K562 (cell line): ENCODE measurements at regions not wholly inside any gene's neighbourhood (a gene's known extent, or its start where the extent isn't known, plus 50 kb on each side); places are given as distances from the start of the nearest gene placed in this dataset.

Experiments
- ATAC-seq: fragments of 200-7000 bp; cut with Tn5 transposase; 3 replicates; pipeline ENCODE4 v1.9.1; 2020; ENCODE audit warnings: moderate library complexity
- BruUV-seq: library from RNA; stranded (reverse); fragments of 400-500 nt; replicated peaks from 2 replicates; lab custom pipeline; 2021; lab: Mats Ljungman, UMichigan
- CTCF ChIA-PET: fragments of 300-600 bp; formaldehyde crosslinking; extraction: SDS; loops from one replicate; lab custom pipeline; 2021; ENCODE audit warnings: low intra/inter-chr PET ratio; lab: Yijun Ruan, JAX
- POLR2A ChIA-PET: fragments of 300-600, 350-650 bp; sonication (Branson Sonifier 250); formaldehyde crosslinking; extraction: SDS; loops from one replicate; lab custom pipeline; 2021; ENCODE audit warnings: antibody characterized with exemption, inconsistent platforms; lab: Yijun Ruan, JAX
- DNase-seq, 4 experiments: peaks; one replicate each; pipeline versions ENCODE4 v3.0.0 to v3.0.0-alpha.2; 2011 to 2018; ENCODE audit warnings: low spot score in 3 of 4, mixed read lengths in 3 of 4; ENCODE audit errors: extremely low read depth in 1 of 4
- FAIRE-seq: peaks from 2 replicates; lab custom pipeline; 2011; peaks lifted over from hg19 to GRCh38; lab: Jason Lieb, UNC
- H2AFZ ChIP-seq: 2 replicates; pipeline ENCODE4 v1.6.0; 2011; ENCODE audit warnings: low read depth, low read length, control low read depth, inconsistent platforms
- H3K27ac ChIP-seq: fragments of 200-600 bp; 3 replicates; pipeline ENCODE4 v1.8.0; 2011; ENCODE audit warnings: low read depth, mild to moderate bottlenecking, control low read depth, inconsistent platforms, low read length, moderate library complexity, mixed read lengths; ENCODE audit errors: extremely low read depth
- H3K27me3 ChIP-seq, 2 experiments: fragments of 300-600 bp in 1 of 2; 2 replicates in 1 of 2; 3 replicates in 1 of 2; pipeline versions ENCODE4 v1.6.0 to v1.8.0; 2011; ENCODE audit warnings: inconsistent platforms in 2 of 2, low read length in 2 of 2, mild to moderate bottlenecking in 1 of 2, mixed read lengths in 1 of 2, moderate library complexity in 1 of 2; ENCODE audit not compliant: control insufficient read depth in 2 of 2, insufficient read depth in 2 of 2
- H3K36me3 ChIP-seq: fragments of 300-600 bp; 3 replicates; pipeline ENCODE4 v1.8.0; 2011; ENCODE audit warnings: mild to moderate bottlenecking, low read length, inconsistent platforms; ENCODE audit not compliant: control insufficient read depth, insufficient read depth
- H3K4me1 ChIP-seq, 2 experiments: fragments of 200-600 bp in 1 of 2; replicated peaks in 1 of 2; 2 replicates in 1 of 2; 3 replicates in 1 of 2; pipeline versions ENCODE4 v1.5.1 to v1.8.0; 2011; ENCODE audit warnings: inconsistent platforms in 2 of 2, low read length in 2 of 2, mild to moderate bottlenecking in 1 of 2, mixed read lengths in 1 of 2, moderate library complexity in 1 of 2; ENCODE audit not compliant: control insufficient read depth in 2 of 2, insufficient read depth in 2 of 2
- H3K4me2 ChIP-seq: 2 replicates; pipeline ENCODE4 v1.6.1; 2011; ENCODE audit warnings: low read length, control low read depth, inconsistent platforms, mixed read lengths; ENCODE audit not compliant: insufficient read depth
- H3K4me3 ChIP-seq: fragments of 200-600 bp; sonication (generic), shearing (Covaris generic); 2 replicates; pipeline ENCODE4 v1.5.1; 2016; ENCODE audit warnings: control low read depth, inconsistent platforms
- H3K79me2 ChIP-seq: fragments of 200-600 bp; 3 replicates; pipeline ENCODE4 v1.8.0; 2011; ENCODE audit warnings: low read length, inconsistent platforms; ENCODE audit not compliant: control insufficient read depth, insufficient read depth
- H3K9ac ChIP-seq, 2 experiments: 2 replicates each; pipeline versions ENCODE4 v1.6.0 to v1.6.1; 2011; ENCODE audit warnings: low read depth in 2 of 2, low read length in 2 of 2, control low read depth in 1 of 2, inconsistent platforms in 1 of 2, mild to moderate bottlenecking in 1 of 2, mixed read lengths in 1 of 2; ENCODE audit not compliant: insufficient read depth in 1 of 2
- H3K9me1 ChIP-seq: one replicate; pipeline ENCODE4 v1.6.0; 2011; ENCODE audit warnings: inconsistent platforms, mild to moderate bottlenecking, low read length, moderate library complexity; ENCODE audit not compliant: control insufficient read depth, insufficient read depth
- H3K9me3 ChIP-seq: replicated peaks from 2 replicates; pipeline ENCODE4 v1.5.1; 2011; ENCODE audit warnings: low read depth, low read length, inconsistent platforms; ENCODE audit not compliant: control insufficient read depth, insufficient read depth
- H4K20me1 ChIP-seq: replicated peaks from 2 replicates; pipeline ENCODE4 v1.6.1; 2011; ENCODE audit warnings: low read length, inconsistent platforms, mixed read lengths; ENCODE audit not compliant: control insufficient read depth, insufficient read depth
- HNRNPK ChIP-seq: fragments of 200-400 bp; formaldehyde crosslinking; IDR thresholded peaks from one replicate; pipeline ENCODE4 v1.6.1; 2018; ENCODE audit warnings: mild to moderate bottlenecking, low read depth, low read length; ENCODE audit not compliant: poor library complexity, severe bottlenecking
- MCM5 ChIP-seq: fragments of 450-650 bp; IDR thresholded peaks from 2 replicates; pipeline ENCODE4 v1.6.1; 2016; ENCODE audit warnings: low read depth
- MED1 ChIP-seq: sonication (generic); formaldehyde crosslinking; IDR thresholded peaks from 2 replicates; pipeline ENCODE4 v1.8.1; 2023; ENCODE audit warnings: missing genetic modification reagents, borderline replicate concordance
- PTRF ChIP-seq: fragments of 450-650 bp; IDR thresholded peaks from 2 replicates; pipeline ENCODE4 v1.6.1; 2016; ENCODE audit warnings: mild to moderate bottlenecking, missing genetic modification characterization, missing compliant biosample characterization
- PTTG1 ChIP-seq: fragments of 450-650 bp; IDR thresholded peaks from 2 replicates; pipeline ENCODE4 v1.6.1; 2016; ENCODE audit warnings: low read depth, mild to moderate bottlenecking, missing genetic modification characterization, missing compliant biosample characterization
- RBM34 ChIP-seq: fragments of 200-400 bp; formaldehyde crosslinking; IDR thresholded peaks from 2 replicates; pipeline ENCODE4 v1.6.1; 2018; ENCODE audit warnings: low read length, borderline replicate concordance; ENCODE audit not compliant: insufficient read depth
- TCFL5 ChIP-seq: fragments of 250-450 bp; sonication (Bioruptor Pico); conservative IDR thresholded peaks from 2 replicates; pipeline ENCODE4 v1.6.1; 2021; ENCODE audit warnings: mild to moderate bottlenecking, moderate library complexity, matching md5 sums
- ZNF140 ChIP-seq: fragments of 250-450 bp; sonication (Bioruptor Pico); IDR thresholded peaks from 2 replicates; pipeline ENCODE4 v1.8.0; 2021; ENCODE audit warnings: moderate library complexity, mild to moderate bottlenecking, inconsistent platforms
- WGBS: fragments of 100-300 bp; shearing (Covaris generic); methylation state at CpG from one replicate; pipeline ENCODE4 v1.1.6; 2016; ENCODE audit warnings: low coverage, mixed read lengths; ENCODE audit not compliant: insufficient coverage; ENCODE audit errors: missing lambda C conversion rate; 5-methylcytosine and 5-hydroxymethylcytosine counted together
- in situ Hi-C: fragments of 300-500 bp; cut with MboI; formaldehyde crosslinking; loops from 4 replicates; pipeline ENCODE4 v1.15.0; 2018; ENCODE audit warnings: inconsistent platforms, mixed read lengths
- intact Hi-C: fragments of 100-400 bp; cut with micrococcal nuclease; formaldehyde crosslinking; loops from 2 replicates; pipeline ENCODE4 v1.14.2; 2022
- TF ChIP-seq, protein P1 (sequence below): sonication (generic); formaldehyde crosslinking; IDR thresholded peaks from 2 replicates; pipeline ENCODE4 v1.8.0; 2023; ENCODE audit warnings: missing genetic modification reagents, mild to moderate bottlenecking, borderline replicate concordance
- TF ChIP-seq, protein P2 (sequence below): fragments of 450-650 bp; formaldehyde crosslinking; IDR thresholded peaks from 2 replicates; pipeline ENCODE4 v1.4.0; 2020; ENCODE audit warnings: mild to moderate bottlenecking, moderate library complexity
- TF ChIP-seq, protein P3 (sequence below), 3 experiments: fragments of 200-800 bp in 1 of 3; sonication (Bioruptor generic) in 1 of 3; sonication (generic) in 1 of 3; formaldehyde crosslinking in 1 of 3; IDR thresholded peaks; 2 replicates each; pipeline versions ENCODE4 v1.6.1 to v1.8.0; 2016 to 2022; ENCODE audit warnings: mild to moderate bottlenecking in 2 of 3, missing compliant biosample characterization in 2 of 3, missing genetic modification characterization in 2 of 3, missing genetic modification reagents in 1 of 3
- TF ChIP-seq, protein P4 (sequence below): sonication (generic); formaldehyde crosslinking; IDR thresholded peaks from 2 replicates; pipeline ENCODE4 v1.8.1; 2023; ENCODE audit warnings: mild to moderate bottlenecking, missing genetic modification reagents

DNA sequence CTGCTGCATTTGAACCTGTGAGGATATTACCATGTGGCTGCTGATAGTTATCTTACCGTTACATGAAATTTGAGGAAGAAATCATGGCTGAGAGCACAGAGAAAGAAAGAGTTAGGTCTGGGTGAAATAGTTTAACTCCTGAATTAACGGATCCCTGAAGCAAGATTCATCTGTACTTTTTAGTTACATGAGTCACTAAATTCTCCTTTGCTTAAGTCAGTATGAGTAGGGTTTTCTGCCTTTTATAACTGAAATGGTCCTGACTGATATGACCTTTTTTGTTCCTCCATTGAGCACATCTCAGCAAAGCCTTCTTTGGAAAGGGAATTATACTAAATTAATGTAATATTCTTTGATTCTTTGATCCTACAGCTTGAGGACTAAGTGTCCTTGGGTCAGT lies 333.3 kb upstream of the ZFP64 start:
- 24% methylated on average over 2 of the region's 2 CpGs for WGBS
- no peak overlapping the region for H3K27ac ChIP-seq
- H3K9me1 ChIP-seq: no peaks in the 10 kb centered on the region
- DNase-seq: no peak
- CTCF ChIA-PET: no interaction called here
- H3K4me1 ChIP-seq: no peaks in the 10 kb centered on the region
- no peak overlapping the region for H2AFZ ChIP-seq
- BruUV-seq: no TSS peak
- no peak overlapping the region for H3K4me2 ChIP-seq
- H3K9me3 ChIP-seq: no peaks in the 10 kb centered on the region
- no peaks in the 10 kb centered on the region for H3K36me3 ChIP-seq
- H3K9ac ChIP-seq: no peak overlapping the region
- ATAC-seq: no peak
- POLR2A ChIA-PET: no interaction called here
- FAIRE-seq: no peak
- intact Hi-C loops (no loop called here), in situ Hi-C loops (no loop called here)
- no peaks in the 10 kb centered on the region for H3K27me3 ChIP-seq
- no peaks in the 10 kb centered on the region for H4K20me1 ChIP-seq
- no peaks in the 10 kb centered on the region for H3K79me2 ChIP-seq
- H3K4me3 ChIP-seq: no peak overlapping the region
- TF ChIP-seq, protein P1, sequence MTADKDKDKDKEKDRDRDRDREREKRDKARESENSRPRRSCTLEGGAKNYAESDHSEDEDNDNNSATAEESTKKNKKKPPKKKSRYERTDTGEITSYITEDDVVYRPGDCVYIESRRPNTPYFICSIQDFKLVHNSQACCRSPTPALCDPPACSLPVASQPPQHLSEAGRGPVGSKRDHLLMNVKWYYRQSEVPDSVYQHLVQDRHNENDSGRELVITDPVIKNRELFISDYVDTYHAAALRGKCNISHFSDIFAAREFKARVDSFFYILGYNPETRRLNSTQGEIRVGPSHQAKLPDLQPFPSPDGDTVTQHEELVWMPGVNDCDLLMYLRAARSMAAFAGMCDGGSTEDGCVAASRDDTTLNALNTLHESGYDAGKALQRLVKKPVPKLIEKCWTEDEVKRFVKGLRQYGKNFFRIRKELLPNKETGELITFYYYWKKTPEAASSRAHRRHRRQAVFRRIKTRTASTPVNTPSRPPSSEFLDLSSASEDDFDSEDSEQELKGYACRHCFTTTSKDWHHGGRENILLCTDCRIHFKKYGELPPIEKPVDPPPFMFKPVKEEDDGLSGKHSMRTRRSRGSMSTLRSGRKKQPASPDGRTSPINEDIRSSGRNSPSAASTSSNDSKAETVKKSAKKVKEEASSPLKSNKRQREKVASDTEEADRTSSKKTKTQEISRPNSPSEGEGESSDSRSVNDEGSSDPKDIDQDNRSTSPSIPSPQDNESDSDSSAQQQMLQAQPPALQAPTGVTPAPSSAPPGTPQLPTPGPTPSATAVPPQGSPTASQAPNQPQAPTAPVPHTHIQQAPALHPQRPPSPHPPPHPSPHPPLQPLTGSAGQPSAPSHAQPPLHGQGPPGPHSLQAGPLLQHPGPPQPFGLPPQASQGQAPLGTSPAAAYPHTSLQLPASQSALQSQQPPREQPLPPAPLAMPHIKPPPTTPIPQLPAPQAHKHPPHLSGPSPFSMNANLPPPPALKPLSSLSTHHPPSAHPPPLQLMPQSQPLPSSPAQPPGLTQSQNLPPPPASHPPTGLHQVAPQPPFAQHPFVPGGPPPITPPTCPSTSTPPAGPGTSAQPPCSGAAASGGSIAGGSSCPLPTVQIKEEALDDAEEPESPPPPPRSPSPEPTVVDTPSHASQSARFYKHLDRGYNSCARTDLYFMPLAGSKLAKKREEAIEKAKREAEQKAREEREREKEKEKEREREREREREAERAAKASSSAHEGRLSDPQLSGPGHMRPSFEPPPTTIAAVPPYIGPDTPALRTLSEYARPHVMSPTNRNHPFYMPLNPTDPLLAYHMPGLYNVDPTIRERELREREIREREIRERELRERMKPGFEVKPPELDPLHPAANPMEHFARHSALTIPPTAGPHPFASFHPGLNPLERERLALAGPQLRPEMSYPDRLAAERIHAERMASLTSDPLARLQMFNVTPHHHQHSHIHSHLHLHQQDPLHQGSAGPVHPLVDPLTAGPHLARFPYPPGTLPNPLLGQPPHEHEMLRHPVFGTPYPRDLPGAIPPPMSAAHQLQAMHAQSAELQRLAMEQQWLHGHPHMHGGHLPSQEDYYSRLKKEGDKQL (CRISPR knock-in tag): no peak
- TF ChIP-seq, protein P2, sequence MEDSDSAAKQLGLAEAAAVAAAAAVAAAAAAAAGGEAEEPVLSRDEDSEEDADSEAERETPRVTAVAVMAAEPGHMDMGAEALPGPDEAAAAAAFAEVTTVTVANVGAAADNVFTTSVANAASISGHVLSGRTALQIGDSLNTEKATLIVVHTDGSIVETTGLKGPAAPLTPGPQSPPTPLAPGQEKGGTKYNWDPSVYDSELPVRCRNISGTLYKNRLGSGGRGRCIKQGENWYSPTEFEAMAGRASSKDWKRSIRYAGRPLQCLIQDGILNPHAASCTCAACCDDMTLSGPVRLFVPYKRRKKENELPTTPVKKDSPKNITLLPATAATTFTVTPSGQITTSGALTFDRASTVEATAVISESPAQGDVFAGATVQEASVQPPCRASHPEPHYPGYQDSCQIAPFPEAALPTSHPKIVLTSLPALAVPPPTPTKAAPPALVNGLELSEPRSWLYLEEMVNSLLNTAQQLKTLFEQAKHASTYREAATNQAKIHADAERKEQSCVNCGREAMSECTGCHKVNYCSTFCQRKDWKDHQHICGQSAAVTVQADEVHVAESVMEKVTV: no peak
- TF ChIP-seq, protein P3, sequence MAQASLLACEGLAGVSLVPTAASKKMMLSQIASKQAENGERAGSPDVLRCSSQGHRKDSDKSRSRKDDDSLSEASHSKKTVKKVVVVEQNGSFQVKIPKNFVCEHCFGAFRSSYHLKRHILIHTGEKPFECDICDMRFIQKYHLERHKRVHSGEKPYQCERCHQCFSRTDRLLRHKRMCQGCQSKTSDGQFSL (CRISPR knock-in tag; IDR thresholded peaks at IDR 0.05): no peak
- TF ChIP-seq, protein P3 (tag; IDR thresholded peaks at IDR 0.05): no peak
- no peak for TF ChIP-seq TCFL5 (CRISPR knock-in tag)
- no peak for TF ChIP-seq ZNF140
- TF ChIP-seq HNRNPK: no peak
- TF ChIP-seq MCM5: no peak
- TF ChIP-seq, protein P4, sequence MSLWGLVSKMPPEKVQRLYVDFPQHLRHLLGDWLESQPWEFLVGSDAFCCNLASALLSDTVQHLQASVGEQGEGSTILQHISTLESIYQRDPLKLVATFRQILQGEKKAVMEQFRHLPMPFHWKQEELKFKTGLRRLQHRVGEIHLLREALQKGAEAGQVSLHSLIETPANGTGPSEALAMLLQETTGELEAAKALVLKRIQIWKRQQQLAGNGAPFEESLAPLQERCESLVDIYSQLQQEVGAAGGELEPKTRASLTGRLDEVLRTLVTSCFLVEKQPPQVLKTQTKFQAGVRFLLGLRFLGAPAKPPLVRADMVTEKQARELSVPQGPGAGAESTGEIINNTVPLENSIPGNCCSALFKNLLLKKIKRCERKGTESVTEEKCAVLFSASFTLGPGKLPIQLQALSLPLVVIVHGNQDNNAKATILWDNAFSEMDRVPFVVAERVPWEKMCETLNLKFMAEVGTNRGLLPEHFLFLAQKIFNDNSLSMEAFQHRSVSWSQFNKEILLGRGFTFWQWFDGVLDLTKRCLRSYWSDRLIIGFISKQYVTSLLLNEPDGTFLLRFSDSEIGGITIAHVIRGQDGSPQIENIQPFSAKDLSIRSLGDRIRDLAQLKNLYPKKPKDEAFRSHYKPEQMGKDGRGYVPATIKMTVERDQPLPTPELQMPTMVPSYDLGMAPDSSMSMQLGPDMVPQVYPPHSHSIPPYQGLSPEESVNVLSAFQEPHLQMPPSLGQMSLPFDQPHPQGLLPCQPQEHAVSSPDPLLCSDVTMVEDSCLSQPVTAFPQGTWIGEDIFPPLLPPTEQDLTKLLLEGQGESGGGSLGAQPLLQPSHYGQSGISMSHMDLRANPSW (CRISPR knock-in tag): no peak
- no peak for TF ChIP-seq PTRF
- TF ChIP-seq MED1 (CRISPR knock-in tag): no peak
- no peak for TF ChIP-seq PTTG1 (tag)
- no peak for TF ChIP-seq RBM34
